Gastrocnemius medialis (tissue), 4 donors: ENCODE measurements at regions not wholly inside any gene's neighbourhood (a gene's known extent, or its start where the extent isn't known, plus 50 kb on each side); places are given as distances from the start of the nearest gene placed in this dataset.

Experiments used
- ATAC-seq, 2 donors: fragments of 150-250 bp; one replicate each; pipeline ENCODE4 v1.9.1; 2016
- DNase-seq, 2 donors: peaks; one replicate each; pipeline ENCODE4 v3.0.0-alpha.2; 2019
- H3K27ac ChIP-seq, 4 donors: fragments of 200-600 bp; sonication (generic); 1 replicate in 1 of 4; 2 replicates in 3 of 4; pipeline ENCODE4 v1.5.1; 2016 to 2018; ENCODE audit warnings: mild to moderate bottlenecking in 2 of 4, moderate library complexity in 1 of 4
- H3K27me3 ChIP-seq, 3 donors: fragments of 200-600 bp; sonication (generic) in 2 of 3; 1 replicate in 1 of 3; 2 replicates in 2 of 3; pipeline versions ENCODE4 v1.5.1 to v1.6.0; 2016 to 2019; ENCODE audit warnings: mild to moderate bottlenecking in 1 of 3, moderate library complexity in 1 of 3
- H3K36me3 ChIP-seq, 2 donors: fragments of 200-600 bp; sonication (generic) in 1 of 2; one replicate each; pipeline ENCODE4 v1.5.1; 2017 to 2018
- H3K4me1 ChIP-seq, 2 donors: fragments of 200-600 bp; sonication (generic) in 1 of 2; one replicate each; pipeline ENCODE4 v1.5.1; 2016 to 2017; ENCODE audit warnings: mild to moderate bottlenecking in 2 of 2
- H3K4me3 ChIP-seq, 4 donors: fragments of 200-600 bp; sonication (generic) in 3 of 4; 1 replicate in 1 of 4; 2 replicates in 3 of 4; pipeline ENCODE4 v1.5.1; 2016 to 2019; ENCODE audit warnings: mild to moderate bottlenecking in 2 of 4
- H3K9me3 ChIP-seq, 3 donors: fragments of 200-600 bp; sonication (generic) in 2 of 3; 1 replicate in 1 of 3; 2 replicates in 2 of 3; pipeline ENCODE4 v1.5.1; 2016 to 2019
- POLR2A ChIP-seq, 2 donors: fragments of 450-650 bp; IDR thresholded peaks; one replicate each; pipeline ENCODE4 v1.6.1; 2017; ENCODE audit warnings: antibody characterized with exemption in 2 of 2, mild to moderate bottlenecking in 2 of 2, moderate library complexity in 2 of 2
- in situ Hi-C, 4 donors: fragments of 200-750 bp; cut with MboI; loops; one replicate each; pipeline versions ENCODE4 v1.15.0 to v1.8.0; 2017; ENCODE audit warnings: low sequenced_read_pairs in 4 of 4
- intact Hi-C: fragments of 100-400 bp; cut with DNase I; formaldehyde crosslinking; loops from one replicate; pipeline ENCODE4 v1.15.1; 2023; ENCODE audit warnings: low total_unique reads
- TF ChIP-seq, protein P1 (sequence below), 5 experiments: fragments of 450-650 bp in 3 of 5; fragments of 200-600 bp in 2 of 5; sonication (generic) in 2 of 5; IDR thresholded peaks in 4 of 5; conservative IDR thresholded peaks in 1 of 5; 1 replicate in 4 of 5; 2 replicates in 1 of 5; pipeline ENCODE4 v1.5.1; 2016 to 2019; ENCODE audit warnings: antibody characterized with exemption in 5 of 5, mild to moderate bottlenecking in 3 of 5, moderate library complexity in 3 of 5

DNA sequence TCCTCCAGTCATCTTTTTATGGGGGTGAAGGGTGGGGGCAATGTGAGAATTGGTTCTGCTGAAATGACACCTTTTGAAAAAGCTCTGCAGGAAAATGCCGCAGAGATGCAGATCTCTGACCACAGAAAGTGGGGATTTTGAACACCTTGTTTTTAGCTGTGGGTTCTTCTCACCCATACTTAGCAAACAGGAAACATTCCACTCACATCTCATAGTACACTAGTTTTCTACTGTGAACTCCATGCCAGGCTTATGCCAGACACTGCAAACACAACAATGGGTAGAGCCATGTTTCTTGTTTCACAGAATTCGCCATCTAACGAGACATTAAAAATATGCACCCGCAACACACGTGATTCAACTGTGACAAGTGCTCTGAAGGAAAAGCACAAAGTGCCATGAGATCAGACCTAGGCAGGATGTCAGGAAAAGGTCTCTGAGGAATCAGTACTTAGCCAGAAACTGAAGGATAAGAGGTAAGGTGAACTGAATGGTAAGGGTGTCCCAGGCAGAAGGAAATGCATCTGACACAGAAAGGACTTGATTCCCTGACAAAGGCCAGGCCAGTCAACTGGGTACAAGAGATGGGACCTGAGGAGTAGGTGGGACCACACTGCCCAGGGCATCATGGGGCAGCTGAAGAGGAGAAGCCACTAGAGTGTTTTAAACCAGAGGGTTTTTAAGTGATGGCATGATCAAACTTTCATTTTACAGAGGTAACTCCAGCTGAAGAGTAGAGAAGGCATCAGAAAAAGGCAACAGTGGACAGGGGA lies 83.8 kb upstream of the JAK1 start:
- Histone ChIP-seq H3K4me1 (peaks cover 6 to 9% of the 10 kb centered on the region in 2 donors), H3K9me3 (no peaks in the 10 kb centered on the region), H3K36me3 (peaks cover 0 to 26% of the 10 kb centered on the region in 2 donors), H3K27ac (no peak overlapping the region), H3K27me3 (no peaks in the 10 kb centered on the region), H3K4me3 (no peak overlapping the region)
- in situ Hi-C loops: loop anchor here in 3 of 4 donors (25.0 kb wide), 2 partner anchors 188 to 1287 kb away; no protein-coding TSS in a partner anchor
- DNase-seq: no peak
- intact Hi-C loops: no loop called here
- no peak for ATAC-seq
- no peak for TF ChIP-seq POLR2A (IDR thresholded peaks at IDR 0.05)
- TF ChIP-seq, protein P1, sequence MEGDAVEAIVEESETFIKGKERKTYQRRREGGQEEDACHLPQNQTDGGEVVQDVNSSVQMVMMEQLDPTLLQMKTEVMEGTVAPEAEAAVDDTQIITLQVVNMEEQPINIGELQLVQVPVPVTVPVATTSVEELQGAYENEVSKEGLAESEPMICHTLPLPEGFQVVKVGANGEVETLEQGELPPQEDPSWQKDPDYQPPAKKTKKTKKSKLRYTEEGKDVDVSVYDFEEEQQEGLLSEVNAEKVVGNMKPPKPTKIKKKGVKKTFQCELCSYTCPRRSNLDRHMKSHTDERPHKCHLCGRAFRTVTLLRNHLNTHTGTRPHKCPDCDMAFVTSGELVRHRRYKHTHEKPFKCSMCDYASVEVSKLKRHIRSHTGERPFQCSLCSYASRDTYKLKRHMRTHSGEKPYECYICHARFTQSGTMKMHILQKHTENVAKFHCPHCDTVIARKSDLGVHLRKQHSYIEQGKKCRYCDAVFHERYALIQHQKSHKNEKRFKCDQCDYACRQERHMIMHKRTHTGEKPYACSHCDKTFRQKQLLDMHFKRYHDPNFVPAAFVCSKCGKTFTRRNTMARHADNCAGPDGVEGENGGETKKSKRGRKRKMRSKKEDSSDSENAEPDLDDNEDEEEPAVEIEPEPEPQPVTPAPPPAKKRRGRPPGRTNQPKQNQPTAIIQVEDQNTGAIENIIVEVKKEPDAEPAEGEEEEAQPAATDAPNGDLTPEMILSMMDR (IDR thresholded peaks at IDR 0.05 in 4 of 5, conservative IDR thresholded peaks at IDR 0.05 in 1 of 5): no peak

DNA sequence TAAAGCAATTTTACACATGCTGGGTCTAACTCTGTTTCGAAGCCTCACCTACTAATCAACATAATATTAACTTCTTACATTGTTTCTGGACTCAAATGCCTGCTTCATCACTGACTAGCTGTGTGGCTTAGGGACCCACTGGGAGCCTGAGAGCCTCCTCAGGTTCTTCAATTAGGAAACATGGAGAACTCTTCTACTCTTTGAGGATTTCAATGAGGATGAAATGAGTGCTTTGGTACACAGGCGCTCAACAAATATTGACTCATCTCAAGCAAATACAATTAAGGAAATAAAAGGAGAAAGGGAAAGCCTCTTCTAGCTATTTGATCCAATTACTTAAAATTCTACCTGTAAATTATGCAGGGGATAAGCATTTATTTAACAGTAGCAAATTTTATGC lies 84.4 kb upstream of the JAK1 start:
- H3K27me3 ChIP-seq: no peaks in the 10 kb centered on the region
- in situ Hi-C loops: loop anchor here in 2 of 4 donors (25.0 kb wide), 2 partner anchors 188 to 1287 kb away; no protein-coding TSS in a partner anchor
- no peak for DNase-seq
- intact Hi-C loops: no loop called here
- no peaks in the 10 kb centered on the region for H3K9me3 ChIP-seq
- ATAC-seq: no peak
- TF ChIP-seq, protein P1 (IDR thresholded peaks at IDR 0.05 in 4 of 5, conservative IDR thresholded peaks at IDR 0.05 in 1 of 5): no peak
- no peak for TF ChIP-seq POLR2A (IDR thresholded peaks at IDR 0.05)
- no peak overlapping the region for H3K4me3 ChIP-seq
- H3K4me1 ChIP-seq: peaks cover 4 to 10% of the 10 kb centered on the region in 2 donors
- H3K36me3 ChIP-seq: peaks cover 0 to 32% of the 10 kb centered on the region in 2 donors
- no peak overlapping the region for H3K27ac ChIP-seq

DNA sequence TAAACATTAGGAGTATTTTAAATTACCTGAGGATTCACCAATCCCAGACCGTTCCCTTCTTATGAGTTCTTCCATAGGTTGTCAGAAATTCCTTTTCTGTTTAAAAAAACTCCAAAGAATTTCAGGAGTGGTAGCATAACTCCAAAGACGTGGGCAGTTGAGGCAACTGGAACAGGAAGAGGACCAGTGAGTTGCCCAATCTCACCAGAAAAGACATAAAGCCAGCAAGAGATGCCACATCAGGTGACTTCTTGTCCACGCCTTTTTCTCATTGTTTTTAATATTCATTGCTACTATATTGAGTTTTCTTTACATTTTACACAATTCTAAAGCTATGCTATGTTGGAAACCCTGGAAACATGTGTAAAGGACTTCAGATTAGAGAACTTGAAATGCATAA lies 88.1 kb upstream of the JAK1 start:
- peaks cover 0 to 57% of the 10 kb centered on the region in 2 donors for H3K36me3 ChIP-seq

DNA sequence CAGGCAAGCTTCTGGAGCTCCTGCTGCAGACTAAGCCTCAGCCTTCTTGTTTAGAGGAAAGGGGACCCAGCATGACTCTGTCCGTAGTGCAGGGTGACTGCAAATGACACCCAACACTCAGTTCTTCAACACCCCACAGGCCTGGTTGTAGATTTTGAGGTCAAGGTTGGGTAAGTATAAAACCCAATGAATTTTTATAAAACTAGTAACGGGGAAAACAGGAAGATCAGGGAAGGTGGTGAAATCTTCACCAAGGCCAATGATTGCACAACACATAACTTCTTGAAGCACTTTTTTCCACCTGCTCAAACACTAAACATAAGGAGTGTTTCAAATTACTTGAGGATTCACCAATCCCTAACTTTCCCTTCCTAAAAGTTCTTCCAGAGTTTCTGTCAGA lies 89.4 kb upstream of the JAK1 start:
- peaks cover 0 to 55% of the 10 kb centered on the region in 2 donors for H3K36me3 ChIP-seq
- TF ChIP-seq, protein P1 (IDR thresholded peaks at IDR 0.05 in 4 of 5, conservative IDR thresholded peaks at IDR 0.05 in 1 of 5): no peak
- TF ChIP-seq POLR2A (IDR thresholded peaks at IDR 0.05): no peak
- H3K4me3 ChIP-seq: no peak overlapping the region
- H3K4me1 ChIP-seq: peaks cover 53 to 54% of the 10 kb centered on the region in 2 donors
- no peak for DNase-seq
- H3K27me3 ChIP-seq: no peaks in the 10 kb centered on the region
- in situ Hi-C loops: loop anchor here in 2 of 4 donors (25.0 kb wide), 2 partner anchors 193 to 1282 kb away; no protein-coding TSS in a partner anchor
- intact Hi-C loops: no loop called here
- peak overlapping the region; percentile 39 to 74 (median 67) for H3K27ac ChIP-seq
- peak in 1 of 2 donors; percentile 30 for ATAC-seq
- no peaks in the 10 kb centered on the region for H3K9me3 ChIP-seq

More for the DNA sequence above, 88.1 kb upstream of the JAK1 start:
- TF ChIP-seq, protein P1 (IDR thresholded peaks at IDR 0.05 in 4 of 5, conservative IDR thresholded peaks at IDR 0.05 in 1 of 5): no peak
- no peak for TF ChIP-seq POLR2A (IDR thresholded peaks at IDR 0.05)
- no peak for DNase-seq
- Histone ChIP-seq H3K9me3 (no peaks in the 10 kb centered on the region), H3K27ac (no peak overlapping the region), H3K4me3 (no peak overlapping the region), H3K27me3 (no peaks in the 10 kb centered on the region), H3K4me1 (peaks cover 41% of the 10 kb centered on the region in 2 donors)
- in situ Hi-C loops (loop anchor here in 2 of 4 donors (25.0 kb wide), 2 partner anchors 192 to 1283 kb away; no protein-coding TSS in a partner anchor), intact Hi-C loops (no loop called here)
- no peak for ATAC-seq
